BLaER1 (cell line): ENCODE measurements at regions not wholly inside any gene's neighbourhood (a gene's known extent, or its start where the extent isn't known, plus 50 kb on each side); places are given as distances from the start of the nearest gene placed in this dataset.
"Not testable (repeated sequence)": the region's sequence is repeated elsewhere in the genome, so short reads cannot be mapped to it uniquely, and the experiment has no call there.

Experiments
- H3K27ac ChIP-seq: shearing (Covaris generic); formaldehyde crosslinking; 2 replicates; pipeline ENCODE4 v1.8.1; 2022
- H3K27me3 ChIP-seq: shearing (Covaris generic); formaldehyde crosslinking; 2 replicates; pipeline ENCODE4 v1.8.1; 2022
- H3K36me3 ChIP-seq: shearing (Covaris generic); formaldehyde crosslinking; 2 replicates; pipeline ENCODE4 v1.8.1; 2022
- H3K4me1 ChIP-seq: shearing (Covaris generic); formaldehyde crosslinking; 2 replicates; pipeline ENCODE4 v1.8.1; 2022
- H3K4me2 ChIP-seq: shearing (Covaris generic); formaldehyde crosslinking; 2 replicates; pipeline ENCODE4 v1.8.1; 2022
- H3K4me3 ChIP-seq: shearing (Covaris generic); formaldehyde crosslinking; 2 replicates; pipeline ENCODE4 v1.8.1; 2022
- H3K9ac ChIP-seq: shearing (Covaris generic); formaldehyde crosslinking; 2 replicates; pipeline ENCODE4 v1.8.1; 2022
- H3K9me3 ChIP-seq: shearing (Covaris generic); formaldehyde crosslinking; 2 replicates; pipeline ENCODE4 v1.8.1; 2022
- H4K20me1 ChIP-seq: shearing (Covaris generic); formaldehyde crosslinking; 2 replicates; pipeline ENCODE4 v1.8.1; 2022

- H3K4me1 ChIP-seq, H3K4me3 ChIP-seq, H3K9ac ChIP-seq, H3K36me3 ChIP-seq, H4K20me1 ChIP-seq, H3K9me3 ChIP-seq, H3K27me3 ChIP-seq, H3K4me2 ChIP-seq, H3K27ac ChIP-seq: not testable (repeated sequence)
Measured at GRCh38 chr1:120465900-120466299, 51.1 kb downstream of the NBPF8 start.

- H3K4me1 ChIP-seq, H3K4me2 ChIP-seq, H3K27ac ChIP-seq, H3K27me3 ChIP-seq, H4K20me1 ChIP-seq, H3K9me3 ChIP-seq, H3K9ac ChIP-seq, H3K36me3 ChIP-seq, H3K4me3 ChIP-seq: not testable (repeated sequence)
Measured at GRCh38 chr1:120477663-120478062, 62.8 kb downstream of the NBPF8 start.

- H3K27ac ChIP-seq, H4K20me1 ChIP-seq, H3K9ac ChIP-seq, H3K36me3 ChIP-seq, H3K4me3 ChIP-seq, H3K4me2 ChIP-seq, H3K27me3 ChIP-seq, H3K9me3 ChIP-seq, H3K4me1 ChIP-seq: not testable (repeated sequence)
Measured at GRCh38 chr1:120478400-120478799, 63.6 kb downstream of the NBPF8 start.

GRCh38 chr1:120487542-120487941 lies 72.7 kb downstream of the NBPF8 start:
- H3K4me2 ChIP-seq, H3K9ac ChIP-seq, H3K4me3 ChIP-seq, H4K20me1 ChIP-seq, H3K36me3 ChIP-seq, H3K9me3 ChIP-seq, H3K27ac ChIP-seq, H3K27me3 ChIP-seq, H3K4me1 ChIP-seq: not testable (repeated sequence)

GRCh38 chr1:120489217-120489616 lies 74.4 kb downstream of the NBPF8 start:
- not testable (repeated sequence) for H3K9ac ChIP-seq, H3K4me3 ChIP-seq, H3K27ac ChIP-seq, H3K27me3 ChIP-seq, H3K4me2 ChIP-seq, H3K36me3 ChIP-seq, H3K4me1 ChIP-seq, H3K9me3 ChIP-seq, H4K20me1 ChIP-seq

- H3K9me3 ChIP-seq, H3K9ac ChIP-seq, H3K27ac ChIP-seq, H3K4me2 ChIP-seq, H3K27me3 ChIP-seq, H3K36me3 ChIP-seq, H4K20me1 ChIP-seq, H3K4me3 ChIP-seq, H3K4me1 ChIP-seq: not testable (repeated sequence)
Measured at GRCh38 chr1:120497145-120497544, 82.3 kb downstream of the NBPF8 start.

GRCh38 chr1:120503284-120503683 lies 88.4 kb downstream of the NBPF8 start:
- not testable (repeated sequence) for H4K20me1 ChIP-seq, H3K9ac ChIP-seq, H3K9me3 ChIP-seq, H3K36me3 ChIP-seq, H3K4me3 ChIP-seq, H3K27ac ChIP-seq, H3K4me1 ChIP-seq, H3K27me3 ChIP-seq, H3K4me2 ChIP-seq

- not testable (repeated sequence) for H3K4me1 ChIP-seq, H3K9ac ChIP-seq, H3K27me3 ChIP-seq, H4K20me1 ChIP-seq, H3K9me3 ChIP-seq, H3K36me3 ChIP-seq, H3K4me3 ChIP-seq, H3K27ac ChIP-seq, H3K4me2 ChIP-seq
Measured at GRCh38 chr1:120506352-120506751, 91.5 kb downstream of the NBPF8 start.

GRCh38 chr1:120508351-120508750 lies 93.5 kb downstream of the NBPF8 start:
- H3K4me2 ChIP-seq, H3K4me1 ChIP-seq, H3K27ac ChIP-seq, H3K27me3 ChIP-seq, H3K9ac ChIP-seq, H3K9me3 ChIP-seq, H3K36me3 ChIP-seq, H4K20me1 ChIP-seq, H3K4me3 ChIP-seq: not testable (repeated sequence)

GRCh38 chr1:120509258-120509657 lies 94.4 kb downstream of the NBPF8 start:
- not testable (repeated sequence) for H4K20me1 ChIP-seq, H3K36me3 ChIP-seq, H3K9me3 ChIP-seq, H3K27ac ChIP-seq, H3K27me3 ChIP-seq, H3K4me3 ChIP-seq, H3K4me1 ChIP-seq, H3K9ac ChIP-seq, H3K4me2 ChIP-seq

- not testable (repeated sequence) for H3K9me3 ChIP-seq, H3K27me3 ChIP-seq, H3K4me2 ChIP-seq, H3K4me1 ChIP-seq, H4K20me1 ChIP-seq, H3K36me3 ChIP-seq, H3K4me3 ChIP-seq, H3K27ac ChIP-seq, H3K9ac ChIP-seq
Measured at GRCh38 chr1:120513099-120513498, 98.3 kb downstream of the NBPF8 start.

GRCh38 chr1:120513531-120513930 lies 98.7 kb downstream of the NBPF8 start:
- H3K27me3 ChIP-seq, result not testable (repeated sequence)

GRCh38 chr1:120519196-120519595 lies 104.4 kb downstream of the NBPF8 start:
- not testable (repeated sequence) for H3K36me3 ChIP-seq, H3K27ac ChIP-seq, H3K9me3 ChIP-seq, H3K9ac ChIP-seq, H3K4me3 ChIP-seq, H3K4me1 ChIP-seq, H4K20me1 ChIP-seq, H3K4me2 ChIP-seq, H3K27me3 ChIP-seq

More at GRCh38 chr1:120513531-120513930, 98.7 kb downstream of the NBPF8 start:
- not testable (repeated sequence) for H3K4me2 ChIP-seq, H3K36me3 ChIP-seq, H3K4me1 ChIP-seq, H3K9ac ChIP-seq, H3K4me3 ChIP-seq, H4K20me1 ChIP-seq, H3K9me3 ChIP-seq, H3K27ac ChIP-seq

- not testable (repeated sequence) for H3K4me1 ChIP-seq, H3K36me3 ChIP-seq, H3K4me3 ChIP-seq, H3K4me2 ChIP-seq, H3K27ac ChIP-seq, H3K9me3 ChIP-seq, H3K9ac ChIP-seq, H3K27me3 ChIP-seq, H4K20me1 ChIP-seq
Measured at GRCh38 chr1:120524416-120524815, 109.6 kb downstream of the NBPF8 start.

GRCh38 chr1:120525386-120525785 lies 110.6 kb downstream of the NBPF8 start:
- not testable (repeated sequence) for H3K27me3 ChIP-seq, H3K4me3 ChIP-seq, H3K4me1 ChIP-seq, H4K20me1 ChIP-seq, H3K36me3 ChIP-seq, H3K4me2 ChIP-seq, H3K9ac ChIP-seq, H3K9me3 ChIP-seq, H3K27ac ChIP-seq

GRCh38 chr1:120529475-120530089 lies 114.7 kb downstream of the NBPF8 start:
- not testable (repeated sequence) for H3K4me3 ChIP-seq, H3K27me3 ChIP-seq, H3K4me1 ChIP-seq, H3K9ac ChIP-seq, H3K36me3 ChIP-seq, H4K20me1 ChIP-seq, H3K4me2 ChIP-seq, H3K9me3 ChIP-seq, H3K27ac ChIP-seq
